Fibroblast of skin of abdomen (primary cell): ENCODE measurements at regions not wholly inside any gene's neighbourhood (a gene's known extent, or its start where the extent isn't known, plus 50 kb on each side); places are given as distances from the start of the nearest gene placed in this dataset.
"Not testable (repeated sequence)": the region's sequence is repeated elsewhere in the genome, so short reads cannot be mapped to it uniquely, and the experiment has no call there.

Experiments
- DNase-seq: peaks from one replicate; pipeline ENCODE4 v3.0.0-alpha.2; 2013

GRCh38 chr12:46084666-46085631 lies 94.6 kb upstream of the SCAF11 start:
- no peak for DNase-seq

- no peak for DNase-seq
These were observed 92.3 kb upstream of the SCAF11 start for GRCh38 chr12:46082490-46083200.

GRCh38 chr12:46073321-46073720 lies 82.9 kb upstream of the SCAF11 start:
- DNase-seq: no peak

- peak; percentile 68 for DNase-seq
These were observed 81.6 kb upstream of the SCAF11 start for GRCh38 chr12:46071769-46072624.

GRCh38 chr12:46071335-46071734 lies 81.0 kb upstream of the SCAF11 start:
- DNase-seq: no peak

- DNase-seq: no peak
These were observed 76.7 kb upstream of the SCAF11 start for GRCh38 chr12:46067094-46067493.

- DNase-seq: no peak
These were observed 75.2 kb upstream of the SCAF11 start for GRCh38 chr12:46065412-46066166.

GRCh38 chr12:46064548-46064947 lies 74.2 kb upstream of the SCAF11 start:
- DNase-seq: no peak

- not testable (repeated sequence) for DNase-seq
These were observed 68.3 kb upstream of the SCAF11 start for GRCh38 chr12:46058697-46059096.

GRCh38 chr12:46050805-46051204 lies 60.4 kb upstream of the SCAF11 start:
- DNase-seq: no peak

- DNase-seq: no peak
These were observed 59.3 kb upstream of the SCAF11 start for GRCh38 chr12:46049665-46050064.

GRCh38 chr12:46046436-46046835 lies 56.1 kb upstream of the SCAF11 start:
- DNase-seq: no peak

GRCh38 chr12:46043972-46044520 lies 53.7 kb upstream of the SCAF11 start:
- no peak for DNase-seq
